Prostate gland (tissue), 2 donors: ENCODE measurements at regions not wholly inside any gene's neighbourhood (a gene's known extent, or its start where the extent isn't known, plus 50 kb on each side); places are given as distances from the start of the nearest gene placed in this dataset.

ENCODE experiments used
- CTCF ChIP-seq, 4 experiments: fragments of 200-600 bp in 2 of 4; fragments of 450-650 bp in 2 of 4; sonication (generic) in 2 of 4; IDR thresholded peaks; 1 replicate in 3 of 4; 2 replicates in 1 of 4; pipeline ENCODE4 v1.5.1; 2016 to 2019; ENCODE audit warnings: antibody characterized with exemption in 4 of 4, mild to moderate bottlenecking in 2 of 4, moderate library complexity in 2 of 4
- POLR2A ChIP-seq: fragments of 450-650 bp; IDR thresholded peaks from one replicate; pipeline ENCODE4 v1.6.1; 2016; ENCODE audit warnings: antibody characterized with exemption, mild to moderate bottlenecking

GRCh38 chr3:72044231-72044855 is 259.4 kb upstream of the PROK2 start:
- TF ChIP-seq CTCF (IDR thresholded peaks at IDR 0.05) (no peak), POLR2A (no peak)
